Pons (tissue), 1 donor: ENCODE measurements at regions not wholly inside any gene's neighbourhood (a gene's known extent, or its start where the extent isn't known, plus 50 kb on each side); places are given as distances from the start of the nearest gene placed in this dataset.

Experiments used
- DNase-seq: peaks from one replicate; pipeline ENCODE4 v3.0.0-alpha.2; 2016; ENCODE audit warnings: low spot score

DNA sequence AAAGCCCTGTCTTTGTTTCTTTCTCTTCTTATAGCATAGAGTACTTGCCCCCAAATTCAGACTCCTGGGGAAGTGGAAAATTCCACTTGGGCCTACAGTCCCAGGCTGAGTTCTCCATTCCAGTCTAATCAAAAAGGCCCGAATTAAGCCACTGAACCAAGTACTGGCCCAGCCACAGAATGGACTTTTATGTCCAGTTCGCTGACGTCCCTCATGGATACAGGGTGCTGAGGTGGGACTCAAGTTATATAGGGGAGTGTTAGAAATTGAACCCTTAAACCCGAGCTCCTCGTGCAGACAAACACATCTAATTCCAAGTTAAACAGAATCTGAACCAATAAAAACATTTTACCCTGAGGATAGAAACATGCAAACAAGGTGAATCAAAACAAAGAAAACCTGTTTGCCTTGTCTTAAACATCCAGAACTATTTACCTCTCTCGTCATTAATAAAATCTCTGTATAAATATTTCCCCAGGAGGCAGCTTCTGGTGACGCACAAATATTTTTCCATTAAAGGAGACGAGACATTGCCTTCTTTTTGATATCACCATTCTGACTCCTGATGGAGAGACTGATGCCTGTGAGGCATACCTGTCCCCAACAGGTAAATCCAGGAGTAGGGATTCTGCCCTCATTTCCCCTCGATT is 136.8 kb upstream of the ARL4C start:
- DNase-seq, result no peak

DNA sequence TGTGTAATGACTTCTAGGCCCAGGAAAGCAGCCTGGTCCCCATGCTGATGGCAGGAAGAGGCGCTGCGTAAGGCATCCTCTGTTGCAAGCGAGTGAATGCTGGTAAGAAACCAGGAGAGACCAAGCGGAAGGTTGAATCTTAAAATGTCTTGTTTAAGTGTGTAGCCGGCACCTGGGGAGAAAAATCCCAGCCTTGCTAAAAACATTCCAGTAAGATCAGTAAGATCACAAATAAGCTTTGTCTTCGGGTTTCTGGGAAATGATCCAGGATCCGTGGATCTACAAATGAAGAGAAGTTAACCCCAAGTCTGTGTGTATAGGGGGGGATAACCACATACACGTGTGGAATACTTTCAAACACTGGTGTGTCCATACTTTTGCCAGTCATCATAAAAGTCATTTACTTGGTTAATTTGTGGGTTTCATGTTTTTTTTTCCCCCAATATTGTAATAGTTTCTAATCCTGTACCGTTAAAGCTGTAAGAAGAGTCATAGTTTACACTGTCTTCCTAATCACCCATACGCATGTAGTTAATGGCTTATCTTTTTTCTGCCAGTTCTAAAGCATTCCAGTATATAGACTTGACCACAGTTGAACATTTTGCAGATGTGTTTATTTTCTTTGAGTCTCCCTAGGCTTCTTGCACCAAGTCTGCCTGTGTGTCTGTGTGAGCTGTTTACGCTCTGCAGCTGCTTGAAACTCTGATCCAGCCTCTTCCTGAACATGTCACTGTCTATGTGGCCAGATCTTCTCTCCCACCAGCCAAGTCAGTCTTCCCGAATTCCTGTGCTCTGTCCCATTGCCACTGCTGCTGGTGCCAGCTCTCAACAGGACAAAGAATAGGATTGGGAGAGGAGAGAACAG is 135.9 kb upstream of the ARL4C start:
- DNase-seq, result peak; percentile 36

- no peak for DNase-seq
Observed at GRCh38 chr2:234631646-234632514, 135.0 kb upstream of the ARL4C start.

DNA sequence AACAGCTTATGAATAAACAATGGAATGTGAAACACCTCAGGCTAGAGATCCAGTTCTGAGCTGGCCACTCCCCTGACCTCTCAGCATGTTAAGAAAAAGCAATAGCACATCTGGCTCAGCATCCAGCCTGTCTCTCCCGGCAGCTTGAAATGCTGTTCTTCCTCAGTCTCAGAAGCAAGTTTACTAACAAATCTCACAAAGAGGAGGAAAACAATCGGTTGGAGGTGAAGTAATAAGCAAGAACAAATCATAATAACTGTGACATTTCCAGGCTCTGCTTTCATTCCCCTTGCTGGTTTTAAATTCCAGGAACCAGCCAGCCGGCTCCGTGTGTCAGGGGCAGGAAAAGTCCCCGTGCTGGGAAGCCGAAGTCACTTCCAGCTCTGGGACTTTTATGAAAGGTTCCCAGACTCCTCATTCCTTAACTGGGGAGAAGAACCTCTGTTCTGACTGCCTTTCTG is 133.9 kb upstream of the ARL4C start:
- DNase-seq, result no peak

GRCh38 chr2:234629596-234629995 is 132.7 kb upstream of the ARL4C start:
- DNase-seq, result no peak

- DNase-seq, result no peak
Observed at GRCh38 chr2:234628953-234629352, 132.1 kb upstream of the ARL4C start.

GRCh38 chr2:234627308-234627707 is 130.4 kb upstream of the ARL4C start:
- no peak for DNase-seq

DNA sequence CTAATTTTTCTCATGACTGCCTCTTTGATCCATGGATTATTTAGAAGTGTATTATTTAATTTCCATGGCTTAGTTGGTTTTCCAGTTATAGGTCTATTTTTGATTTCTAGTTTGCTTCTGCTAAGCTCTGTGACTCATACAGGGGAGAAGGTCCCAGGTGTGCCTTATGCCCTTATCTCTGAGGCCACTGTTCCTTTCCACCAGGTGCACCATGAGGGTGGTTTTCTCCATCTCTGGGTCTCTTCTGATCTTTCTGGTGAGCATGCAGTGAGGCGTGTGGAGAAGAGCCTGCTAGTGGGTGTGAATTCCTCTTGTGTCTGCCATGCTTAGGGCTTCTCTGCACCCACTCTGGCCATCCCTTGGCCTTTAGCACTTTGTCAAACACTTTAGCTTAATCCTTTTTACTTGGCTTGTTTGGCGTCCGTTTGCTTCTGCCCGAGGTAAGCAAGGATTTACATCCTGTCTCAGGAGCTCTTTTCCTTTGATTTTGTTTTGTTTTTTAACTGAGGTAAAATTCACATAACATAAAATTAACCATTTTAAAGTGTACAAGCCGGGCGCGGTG is 129.8 kb upstream of the ARL4C start:
- no peak for DNase-seq

- DNase-seq, result no peak
Observed at GRCh38 chr2:234625626-234626250, 128.9 kb upstream of the ARL4C start.

GRCh38 chr2:234623521-234623991 is 126.7 kb upstream of the ARL4C start:
- DNase-seq, result no peak

- no peak for DNase-seq
Observed at GRCh38 chr2:234621120-234621519, 124.2 kb upstream of the ARL4C start.

- DNase-seq, result no peak
Observed at GRCh38 chr2:234620018-234620417, 123.1 kb upstream of the ARL4C start.

GRCh38 chr2:234615643-234616356 is 118.9 kb upstream of the ARL4C start:
- no peak for DNase-seq

- no peak for DNase-seq
Observed at GRCh38 chr2:234611209-234611608, 114.3 kb upstream of the ARL4C start.

- no peak for DNase-seq
Observed at GRCh38 chr2:234608946-234609345, 112.1 kb upstream of the ARL4C start.

DNA sequence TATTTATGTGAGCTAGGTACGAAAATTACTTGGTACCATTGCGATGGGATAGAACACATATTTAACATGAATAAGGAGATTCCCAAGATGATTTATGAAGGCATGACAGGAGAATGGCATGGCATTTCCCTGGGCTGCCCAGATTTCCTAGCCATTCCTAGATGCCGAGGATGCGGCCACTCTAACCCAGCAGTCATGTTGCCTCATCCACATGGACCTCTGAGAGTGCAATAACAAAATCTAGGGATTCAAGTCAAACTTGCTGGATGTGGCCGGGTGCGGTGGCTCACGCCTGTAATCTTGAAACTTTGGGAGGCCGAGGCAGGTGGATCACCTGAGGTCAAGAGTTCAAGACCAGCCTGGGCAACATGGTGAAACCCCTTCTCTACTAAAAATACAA is 110.8 kb upstream of the ARL4C start:
- DNase-seq, result no peak

GRCh38 chr2:234606896-234607295 is 110.0 kb upstream of the ARL4C start:
- DNase-seq, result no peak

DNA sequence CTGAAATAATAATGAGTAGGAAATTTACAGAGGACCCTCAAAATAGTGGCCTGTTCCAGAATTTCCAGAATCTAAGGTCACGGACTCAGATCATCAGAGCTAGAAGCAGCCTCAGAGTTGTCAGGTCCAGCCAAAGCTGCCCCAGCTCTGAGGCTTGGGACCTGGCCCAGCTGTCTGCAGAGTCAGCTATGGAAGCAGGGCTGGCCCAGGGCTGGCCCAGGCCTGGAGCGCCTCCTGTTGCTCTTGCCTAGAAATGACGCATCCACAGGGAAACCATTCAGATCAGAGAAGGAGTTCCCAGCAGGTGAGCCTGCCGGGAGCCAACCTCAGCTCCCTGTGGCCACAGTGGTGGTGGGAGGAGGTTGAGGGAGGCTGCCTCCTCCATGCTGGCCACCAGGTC is 106.7 kb upstream of the ARL4C start:
- DNase-seq, result no peak

GRCh38 chr2:234601213-234601612 is 104.3 kb upstream of the ARL4C start:
- no peak for DNase-seq

- no peak for DNase-seq
Observed at GRCh38 chr2:234597576-234597861, 100.6 kb upstream of the ARL4C start.
